ENCODE measurements at regions not wholly inside any gene's neighbourhood (a gene's known extent, or its start where the extent isn't known, plus 50 kb on each side); places are given as distances from the start of the nearest gene placed in this dataset.
"Not testable (repeated sequence)": the region's sequence is repeated elsewhere in the genome, so short reads cannot be mapped to it uniquely, and the experiment has no call there.

GRCh38 chr1:166484471-166484870 is 317.7 kb upstream of the FAM78B start:
- Histone ChIP-seq H3K36me3 (ENCODE audit: control insufficient read depth, low read depth, low read length) (no peaks in the 10 kb centered on the region), H3K9ac (ENCODE audit: low read length) (no peak overlapping the region), H3K4me3 (ENCODE audit: low read length) (no peak overlapping the region), H3K9me3 (ENCODE audit: control insufficient read depth, low read depth, low read length) (no peaks in the 10 kb centered on the region), H3K27ac (ENCODE audit: low read length) (no peak overlapping the region), H3K27me3 (ENCODE audit: control insufficient read depth, insufficient read depth, low read length) (no peaks in the 10 kb centered on the region), H3K4me1 (ENCODE audit: control insufficient read depth, low read depth, low read length) (no peaks in the 10 kb centered on the region)

- H3K4me1 ChIP-seq (ENCODE audit: control insufficient read depth, low read depth, low read length): no peaks in the 10 kb centered on the region
Measured at GRCh38 chr1:166484871-166485270, 318.1 kb upstream of the FAM78B start.

GRCh38 chr1:166485620-166486019 is 318.8 kb upstream of the FAM78B start:
- no peaks in the 10 kb centered on the region for H3K4me1 ChIP-seq (ENCODE audit: control insufficient read depth, low read depth, low read length)
- H3K4me3 ChIP-seq (ENCODE audit: low read length): no peak overlapping the region
- H3K9ac ChIP-seq (ENCODE audit: low read length): no peak overlapping the region

More at GRCh38 chr1:166484871-166485270, 318.1 kb upstream of the FAM78B start:
- Histone ChIP-seq H3K9ac (ENCODE audit: low read length) (no peak overlapping the region), H3K27ac (ENCODE audit: low read length) (no peak overlapping the region), H3K4me3 (ENCODE audit: low read length) (no peak overlapping the region), H3K27me3 (ENCODE audit: control insufficient read depth, insufficient read depth, low read length) (no peaks in the 10 kb centered on the region), H3K36me3 (ENCODE audit: control insufficient read depth, low read depth, low read length) (no peaks in the 10 kb centered on the region), H3K9me3 (ENCODE audit: control insufficient read depth, low read depth, low read length) (no peaks in the 10 kb centered on the region)

GRCh38 chr1:166488327-166488726 is 321.5 kb upstream of the FAM78B start:
- H3K27ac ChIP-seq (ENCODE audit: low read length): no peak overlapping the region
- no peak overlapping the region for H3K4me3 ChIP-seq (ENCODE audit: low read length)
- no peaks in the 10 kb centered on the region for H3K4me1 ChIP-seq (ENCODE audit: control insufficient read depth, low read depth, low read length)
- no peak overlapping the region for H3K9ac ChIP-seq (ENCODE audit: low read length)
- H3K9me3 ChIP-seq (ENCODE audit: control insufficient read depth, low read depth, low read length): no peaks in the 10 kb centered on the region
- no peaks in the 10 kb centered on the region for H3K36me3 ChIP-seq (ENCODE audit: control insufficient read depth, low read depth, low read length)
- H3K27me3 ChIP-seq (ENCODE audit: control insufficient read depth, insufficient read depth, low read length): no peaks in the 10 kb centered on the region

More at GRCh38 chr1:166485620-166486019, 318.8 kb upstream of the FAM78B start:
- Histone ChIP-seq H3K27ac (ENCODE audit: low read length) (no peak overlapping the region), H3K9me3 (ENCODE audit: control insufficient read depth, low read depth, low read length) (no peaks in the 10 kb centered on the region), H3K36me3 (ENCODE audit: control insufficient read depth, low read depth, low read length) (no peaks in the 10 kb centered on the region), H3K27me3 (ENCODE audit: control insufficient read depth, insufficient read depth, low read length) (no peaks in the 10 kb centered on the region)

GRCh38 chr1:166489356-166489669 is 322.5 kb upstream of the FAM78B start:
- Histone ChIP-seq H3K4me1 (ENCODE audit: control insufficient read depth, low read depth, low read length) (no peaks in the 10 kb centered on the region), H3K4me3 (ENCODE audit: low read length) (no peak overlapping the region), H3K27ac (ENCODE audit: low read length) (no peak overlapping the region), H3K27me3 (ENCODE audit: control insufficient read depth, insufficient read depth, low read length) (no peaks in the 10 kb centered on the region), H3K36me3 (ENCODE audit: control insufficient read depth, low read depth, low read length) (no peaks in the 10 kb centered on the region), H3K9me3 (ENCODE audit: control insufficient read depth, low read depth, low read length) (no peaks in the 10 kb centered on the region), H3K9ac (ENCODE audit: low read length) (no peak overlapping the region)

- Histone ChIP-seq H3K27me3 (ENCODE audit: control insufficient read depth, insufficient read depth, low read length) (no peaks in the 10 kb centered on the region), H3K9ac (ENCODE audit: low read length) (no peak overlapping the region), H3K4me3 (ENCODE audit: low read length) (no peak overlapping the region), H3K27ac (ENCODE audit: low read length) (no peak overlapping the region), H3K36me3 (ENCODE audit: control insufficient read depth, low read depth, low read length) (no peaks in the 10 kb centered on the region), H3K4me1 (ENCODE audit: control insufficient read depth, low read depth, low read length) (no peaks in the 10 kb centered on the region), H3K9me3 (ENCODE audit: control insufficient read depth, low read depth, low read length) (no peaks in the 10 kb centered on the region)
Measured at GRCh38 chr1:166489670-166490436, 323.1 kb upstream of the FAM78B start.

GRCh38 chr1:166490437-166490991 is 323.7 kb upstream of the FAM78B start:
- H3K27ac ChIP-seq (ENCODE audit: low read length): no peak overlapping the region
- no peak overlapping the region for H3K4me3 ChIP-seq (ENCODE audit: low read length)
- H3K4me1 ChIP-seq (ENCODE audit: control insufficient read depth, low read depth, low read length): no peaks in the 10 kb centered on the region
- no peaks in the 10 kb centered on the region for H3K27me3 ChIP-seq (ENCODE audit: control insufficient read depth, insufficient read depth, low read length)
- no peak overlapping the region for H3K9ac ChIP-seq (ENCODE audit: low read length)
- no peaks in the 10 kb centered on the region for H3K36me3 ChIP-seq (ENCODE audit: control insufficient read depth, low read depth, low read length)
- no peaks in the 10 kb centered on the region for H3K9me3 ChIP-seq (ENCODE audit: control insufficient read depth, low read depth, low read length)

- H3K27me3 ChIP-seq (ENCODE audit: control insufficient read depth, insufficient read depth, low read length); H3K9me3 ChIP-seq (ENCODE audit: control insufficient read depth, low read depth, low read length); H3K36me3 ChIP-seq (ENCODE audit: control insufficient read depth, low read depth, low read length); H3K9ac ChIP-seq (ENCODE audit: low read length); H3K4me3 ChIP-seq (ENCODE audit: low read length); H3K27ac ChIP-seq (ENCODE audit: low read length); H3K4me1 ChIP-seq (ENCODE audit: control insufficient read depth, low read depth, low read length): not testable (repeated sequence)
Measured at GRCh38 chr1:166493765-166494164, 327.0 kb upstream of the FAM78B start.

- H3K9me3 ChIP-seq (ENCODE audit: control insufficient read depth, low read depth, low read length): peaks cover 6% of the 10 kb centered on the region
- H3K4me3 ChIP-seq (ENCODE audit: low read length): no peak overlapping the region
- H3K36me3 ChIP-seq (ENCODE audit: control insufficient read depth, low read depth, low read length): no peaks in the 10 kb centered on the region
- no peaks in the 10 kb centered on the region for H3K4me1 ChIP-seq (ENCODE audit: control insufficient read depth, low read depth, low read length)
- no peaks in the 10 kb centered on the region for H3K27me3 ChIP-seq (ENCODE audit: control insufficient read depth, insufficient read depth, low read length)
- no peak overlapping the region for H3K9ac ChIP-seq (ENCODE audit: low read length)
- no peak overlapping the region for H3K27ac ChIP-seq (ENCODE audit: low read length)
Measured at GRCh38 chr1:166507347-166507746, 331.9 kb upstream of the POGK start.

- no peaks in the 10 kb centered on the region for H3K36me3 ChIP-seq (ENCODE audit: control insufficient read depth, low read depth, low read length)
- H3K4me3 ChIP-seq (ENCODE audit: low read length): no peak overlapping the region
- peaks cover 23% of the 10 kb centered on the region for H3K9me3 ChIP-seq (ENCODE audit: control insufficient read depth, low read depth, low read length)
- H3K27me3 ChIP-seq (ENCODE audit: control insufficient read depth, insufficient read depth, low read length): no peaks in the 10 kb centered on the region
- H3K4me1 ChIP-seq (ENCODE audit: control insufficient read depth, low read depth, low read length): no peaks in the 10 kb centered on the region
- H3K27ac ChIP-seq (ENCODE audit: low read length): no peak overlapping the region
- H3K9ac ChIP-seq (ENCODE audit: low read length): no peak overlapping the region
Measured at GRCh38 chr1:166511761-166512160, 327.5 kb upstream of the POGK start.

GRCh38 chr1:166514067-166514466 is 325.2 kb upstream of the POGK start:
- H3K9me3 ChIP-seq (ENCODE audit: control insufficient read depth, low read depth, low read length): peaks cover 23% of the 10 kb centered on the region
- H3K4me3 ChIP-seq (ENCODE audit: low read length): no peak overlapping the region
- no peak overlapping the region for H3K9ac ChIP-seq (ENCODE audit: low read length)
- no peaks in the 10 kb centered on the region for H3K36me3 ChIP-seq (ENCODE audit: control insufficient read depth, low read depth, low read length)
- no peaks in the 10 kb centered on the region for H3K4me1 ChIP-seq (ENCODE audit: control insufficient read depth, low read depth, low read length)
- H3K27ac ChIP-seq (ENCODE audit: low read length): no peak overlapping the region
- no peaks in the 10 kb centered on the region for H3K27me3 ChIP-seq (ENCODE audit: control insufficient read depth, insufficient read depth, low read length)

GRCh38 chr1:166527752-166528151 is 311.5 kb upstream of the POGK start:
- Histone ChIP-seq H3K9me3 (ENCODE audit: control insufficient read depth, low read depth, low read length) (peaks cover 27% of the 10 kb centered on the region), H3K27ac (ENCODE audit: low read length) (peak overlapping the region; percentile 51), H3K9ac (ENCODE audit: low read length) (peak overlapping the region; percentile 43), H3K4me1 (ENCODE audit: control insufficient read depth, low read depth, low read length) (peaks cover 12% of the 10 kb centered on the region), H3K27me3 (ENCODE audit: control insufficient read depth, insufficient read depth, low read length) (no peaks in the 10 kb centered on the region), H3K36me3 (ENCODE audit: control insufficient read depth, low read depth, low read length) (no peaks in the 10 kb centered on the region), H3K4me3 (ENCODE audit: low read length) (peak overlapping the region; percentile 11)

Data from iPS-18a (cell line).